Liver (tissue), 8 donors: ENCODE measurements at regions not wholly inside any gene's neighbourhood (a gene's known extent, or its start where the extent isn't known, plus 50 kb on each side); places are given as distances from the start of the nearest gene placed in this dataset.

Experiments used
- DNase-seq: peaks from one replicate; pipeline ENCODE4 v3.0.0-alpha.2; 2017; ENCODE audit warnings: low spot score
- H3K27ac ChIP-seq, 2 donors: one replicate each; pipeline ENCODE4 v1.7.0; 2013; ENCODE audit warnings: inconsistent platforms in 2 of 2, low read length in 2 of 2, control low read depth in 1 of 2, low read depth in 1 of 2, mild to moderate bottlenecking in 1 of 2
- H3K27me3 ChIP-seq, 4 donors: one replicate each; pipeline versions ENCODE4 v1.6.1 to v1.7.0; 2013; ENCODE audit warnings: low read length in 3 of 4, inconsistent platforms in 1 of 4, mild to moderate bottlenecking in 1 of 4, moderate library complexity in 1 of 4; ENCODE audit not compliant: control insufficient read depth in 4 of 4, insufficient read depth in 4 of 4
- H3K36me3 ChIP-seq, 4 donors: one replicate each; pipeline versions ENCODE4 v1.6.1 to v1.7.0; 2013; ENCODE audit warnings: low read length in 3 of 4, mild to moderate bottlenecking in 3 of 4, low read depth in 1 of 4, moderate library complexity in 1 of 4; ENCODE audit not compliant: control insufficient read depth in 4 of 4, insufficient read depth in 3 of 4
- H3K4me1 ChIP-seq, 4 donors: one replicate each; pipeline versions ENCODE4 v1.6.1 to v1.7.0; 2013; ENCODE audit warnings: low read length in 3 of 4, mild to moderate bottlenecking in 3 of 4, moderate library complexity in 1 of 4; ENCODE audit not compliant: control insufficient read depth in 4 of 4, insufficient read depth in 4 of 4
- H3K4me3 ChIP-seq, 3 donors: one replicate each; pipeline versions ENCODE4 v1.6.1 to v1.7.0; 2013; ENCODE audit warnings: low read length in 3 of 3, control low read depth in 1 of 3, low read depth in 1 of 3, mild to moderate bottlenecking in 1 of 3
- H3K9ac ChIP-seq, 2 donors: one replicate each; pipeline ENCODE4 v1.7.0; 2013; ENCODE audit warnings: low read length in 2 of 2, mild to moderate bottlenecking in 2 of 2, moderate library complexity in 2 of 2, control low read depth in 1 of 2, low read depth in 1 of 2
- H3K9me3 ChIP-seq, 4 donors: one replicate each; pipeline versions ENCODE4 v1.6.1 to v1.7.0; 2013; ENCODE audit warnings: low read length in 3 of 4; ENCODE audit not compliant: control insufficient read depth in 4 of 4
- EGR1 ChIP-seq, 2 donors: IDR thresholded peaks; 2 replicates each; pipeline ENCODE4 v1.6.1; 2016 to 2018; ENCODE audit warnings: antibody characterized with exemption in 2 of 2, low read depth in 2 of 2
- FOXA1 ChIP-seq: IDR thresholded peaks from 2 replicates; pipeline ENCODE4 v1.6.1; 2016; ENCODE audit warnings: antibody characterized with exemption
- GABPA ChIP-seq, 2 donors: IDR thresholded peaks in 1 of 2; conservative IDR thresholded peaks in 1 of 2; 2 replicates each; pipeline ENCODE4 v1.6.1; 2016; ENCODE audit warnings: antibody characterized with exemption in 2 of 2, mild to moderate bottlenecking in 1 of 2, moderate library complexity in 1 of 2
- HNF4A ChIP-seq, 2 donors: conservative IDR thresholded peaks; 2 replicates each; pipeline ENCODE4 v1.6.1; 2016; ENCODE audit warnings: antibody characterized with exemption in 2 of 2, mild to moderate bottlenecking in 2 of 2
- HNF4G ChIP-seq: IDR thresholded peaks from 2 replicates; pipeline ENCODE4 v1.6.1; 2016; ENCODE audit warnings: antibody characterized with exemption
- JUND ChIP-seq, 2 donors: IDR thresholded peaks; 2 replicates each; pipeline ENCODE4 v1.6.1; 2016; ENCODE audit warnings: antibody characterized with exemption in 2 of 2
- MAX ChIP-seq: IDR thresholded peaks from 2 replicates; pipeline ENCODE4 v1.6.1; 2016; ENCODE audit warnings: antibody characterized with exemption
- NR2F2 ChIP-seq: IDR thresholded peaks from 2 replicates; pipeline ENCODE4 v1.6.1; 2016; ENCODE audit warnings: antibody characterized with exemption
- RAD21 ChIP-seq, 2 donors: IDR thresholded peaks; 2 replicates each; pipeline ENCODE4 v1.6.1; 2016; ENCODE audit warnings: antibody characterized with exemption in 2 of 2, mild to moderate bottlenecking in 2 of 2
- REST ChIP-seq: IDR thresholded peaks from 2 replicates; pipeline ENCODE4 v1.6.1; 2016; ENCODE audit warnings: antibody characterized with exemption, mild to moderate bottlenecking
- SP1 ChIP-seq: IDR thresholded peaks from 2 replicates; pipeline ENCODE4 v1.6.1; 2018; ENCODE audit warnings: antibody characterized with exemption, mild to moderate bottlenecking
- TAF1 ChIP-seq: conservative IDR thresholded peaks from 2 replicates; pipeline ENCODE4 v1.6.1; 2016; ENCODE audit warnings: antibody characterized with exemption, mild to moderate bottlenecking
- YY1 ChIP-seq: IDR thresholded peaks from 2 replicates; pipeline ENCODE4 v1.6.1; 2016; ENCODE audit warnings: antibody characterized with exemption, mild to moderate bottlenecking
- WGBS: extraction: QIAGEN DNeasy Blood & Tissue Kit; methylation state at CpG from one replicate; pipeline ENCODE4 v1.1.7; 2013; 5-methylcytosine and 5-hydroxymethylcytosine counted together
- TF ChIP-seq, protein P1 (sequence below): IDR thresholded peaks from 2 replicates; pipeline ENCODE4 v1.6.1; 2016; ENCODE audit warnings: antibody characterized with exemption
- TF ChIP-seq, protein P2 (sequence below): IDR thresholded peaks from 2 replicates; pipeline ENCODE4 v1.6.1; 2016; ENCODE audit warnings: antibody characterized with exemption
- TF ChIP-seq, protein P3 (sequence below): fragments of 150-350 bp; IDR thresholded peaks from 2 replicates; pipeline ENCODE4 v1.5.1; 2017; ENCODE audit warnings: improper control_type of control experiment, low read depth, low read length; ENCODE audit not compliant: missing input control
- donor health status: healthy.
- donor health status: healthy.
- donor health status: healthy.
- donor health status: healthy.
- donor health status: healthy.

GRCh38 chr15:25932696-25933095 is 69.6 kb upstream of the ATP10A start:
- WGBS: 89% methylated on average over 8 of the region's 8 CpGs
- no peak for DNase-seq
- Histone ChIP-seq H3K27ac (no peak overlapping the region), H3K4me3 (no peak overlapping the region), H3K9me3 (peaks cover 0 to 2% (median 0%) of the 10 kb centered on the region in 4 donors), H3K4me1 (no peaks in the 10 kb centered on the region), H3K36me3 (no peaks in the 10 kb centered on the region), H3K27me3 (peaks cover 0 to 6% (median 2%) of the 10 kb centered on the region in 4 donors), H3K9ac (no peak overlapping the region)
- no peak for TF ChIP-seq RAD21 (IDR thresholded peaks at IDR 0.05)
- TF ChIP-seq TAF1: no peak
- no peak for TF ChIP-seq FOXA1
- no peak for TF ChIP-seq SP1
- TF ChIP-seq HNF4A (conservative IDR thresholded peaks at IDR 0.05): no peak
- TF ChIP-seq YY1: no peak
- TF ChIP-seq MAX: no peak
- TF ChIP-seq NR2F2: no peak
- no peak for TF ChIP-seq REST
- TF ChIP-seq, protein P1, sequence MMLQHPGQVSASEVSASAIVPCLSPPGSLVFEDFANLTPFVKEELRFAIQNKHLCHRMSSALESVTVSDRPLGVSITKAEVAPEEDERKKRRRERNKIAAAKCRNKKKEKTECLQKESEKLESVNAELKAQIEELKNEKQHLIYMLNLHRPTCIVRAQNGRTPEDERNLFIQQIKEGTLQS: no peak

DNA sequence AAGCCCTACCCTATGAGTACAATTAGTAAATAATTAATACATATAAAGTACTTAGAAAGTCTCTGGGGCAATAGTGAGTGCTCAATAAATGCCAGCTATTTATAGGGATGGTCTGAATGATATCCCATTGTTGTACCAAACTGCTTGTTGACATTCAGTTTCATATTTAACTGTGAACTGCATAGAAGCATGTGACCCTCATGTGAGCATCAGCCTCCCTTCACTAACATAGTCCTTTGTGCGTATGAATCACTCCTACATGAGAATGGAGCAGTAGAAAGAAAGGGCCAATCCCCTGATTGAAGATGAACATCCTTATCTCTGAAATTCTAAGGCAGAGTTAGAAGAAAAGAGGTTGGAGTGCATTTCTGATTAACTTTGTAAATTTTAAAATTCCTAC is 68.7 kb upstream of the ATP10A start:
- DNase-seq: no peak
- 83% methylated on average over 1 of the region's 1 CpG for WGBS

More for the DNA sequence above, 68.7 kb upstream of the ATP10A start:
- TF ChIP-seq YY1 (no peak), GABPA (IDR thresholded peaks at IDR 0.05 in 1 of 2, conservative IDR thresholded peaks at IDR 0.05 in 1 of 2) (no peak), HNF4A (conservative IDR thresholded peaks at IDR 0.05) (no peak), HNF4G (no peak), NR2F2 (no peak), EGR1 (IDR thresholded peaks at IDR 0.05; ENCODE audit: low read depth in 2 of 2) (no peak), RAD21 (IDR thresholded peaks at IDR 0.05) (no peak), MAX (no peak), FOXA1 (no peak), TAF1 (no peak), REST (no peak), JUND (IDR thresholded peaks at IDR 0.05) (no peak)
- TF ChIP-seq, protein P1: no peak
- TF ChIP-seq, protein P2, sequence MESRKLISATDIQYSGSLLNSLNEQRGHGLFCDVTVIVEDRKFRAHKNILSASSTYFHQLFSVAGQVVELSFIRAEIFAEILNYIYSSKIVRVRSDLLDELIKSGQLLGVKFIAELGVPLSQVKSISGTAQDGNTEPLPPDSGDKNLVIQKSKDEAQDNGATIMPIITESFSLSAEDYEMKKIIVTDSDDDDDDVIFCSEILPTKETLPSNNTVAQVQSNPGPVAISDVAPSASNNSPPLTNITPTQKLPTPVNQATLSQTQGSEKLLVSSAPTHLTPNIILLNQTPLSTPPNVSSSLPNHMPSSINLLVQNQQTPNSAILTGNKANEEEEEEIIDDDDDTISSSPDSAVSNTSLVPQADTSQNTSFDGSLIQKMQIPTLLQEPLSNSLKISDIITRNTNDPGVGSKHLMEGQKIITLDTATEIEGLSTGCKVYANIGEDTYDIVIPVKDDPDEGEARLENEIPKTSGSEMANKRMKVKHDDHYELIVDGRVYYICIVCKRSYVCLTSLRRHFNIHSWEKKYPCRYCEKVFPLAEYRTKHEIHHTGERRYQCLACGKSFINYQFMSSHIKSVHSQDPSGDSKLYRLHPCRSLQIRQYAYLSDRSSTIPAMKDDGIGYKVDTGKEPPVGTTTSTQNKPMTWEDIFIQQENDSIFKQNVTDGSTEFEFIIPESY: no peak
- TF ChIP-seq, protein P3, sequence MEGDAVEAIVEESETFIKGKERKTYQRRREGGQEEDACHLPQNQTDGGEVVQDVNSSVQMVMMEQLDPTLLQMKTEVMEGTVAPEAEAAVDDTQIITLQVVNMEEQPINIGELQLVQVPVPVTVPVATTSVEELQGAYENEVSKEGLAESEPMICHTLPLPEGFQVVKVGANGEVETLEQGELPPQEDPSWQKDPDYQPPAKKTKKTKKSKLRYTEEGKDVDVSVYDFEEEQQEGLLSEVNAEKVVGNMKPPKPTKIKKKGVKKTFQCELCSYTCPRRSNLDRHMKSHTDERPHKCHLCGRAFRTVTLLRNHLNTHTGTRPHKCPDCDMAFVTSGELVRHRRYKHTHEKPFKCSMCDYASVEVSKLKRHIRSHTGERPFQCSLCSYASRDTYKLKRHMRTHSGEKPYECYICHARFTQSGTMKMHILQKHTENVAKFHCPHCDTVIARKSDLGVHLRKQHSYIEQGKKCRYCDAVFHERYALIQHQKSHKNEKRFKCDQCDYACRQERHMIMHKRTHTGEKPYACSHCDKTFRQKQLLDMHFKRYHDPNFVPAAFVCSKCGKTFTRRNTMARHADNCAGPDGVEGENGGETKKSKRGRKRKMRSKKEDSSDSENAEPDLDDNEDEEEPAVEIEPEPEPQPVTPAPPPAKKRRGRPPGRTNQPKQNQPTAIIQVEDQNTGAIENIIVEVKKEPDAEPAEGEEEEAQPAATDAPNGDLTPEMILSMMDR: no peak
- Histone ChIP-seq H3K9ac (no peak overlapping the region), H3K4me1 (no peaks in the 10 kb centered on the region), H3K27me3 (peaks cover 0 to 6% (median 2%) of the 10 kb centered on the region in 4 donors), H3K9me3 (peaks cover 0 to 2% (median 0%) of the 10 kb centered on the region in 4 donors), H3K4me3 (no peak overlapping the region), H3K27ac (no peak overlapping the region), H3K36me3 (no peaks in the 10 kb centered on the region)
